ENCODE measurements at regions not wholly inside any gene's neighbourhood (a gene's known extent, or its start where the extent isn't known, plus 50 kb on each side); places are given as distances from the start of the nearest gene placed in this dataset.

GRCh38 chr5:56706504-56706903, 108.8 kb upstream of the MAP3K1 start:
- no peak for TF ChIP-seq POLR2AphosphoS5 (IDR thresholded peaks at IDR 0.05; ENCODE audit: low read depth, low read length)
- no peak for TF ChIP-seq POLR2A (IDR thresholded peaks at IDR 0.05; ENCODE audit: low read depth, low read length)
